NCI-H510A (cell line): ENCODE measurements at regions not wholly inside any gene's neighbourhood (a gene's known extent, or its start where the extent isn't known, plus 50 kb on each side); places are given as distances from the start of the nearest gene placed in this dataset.

Experiments used
- DNase-seq: peaks from one replicate; lab custom pipeline; 2025; lab: John Stamatoyannopoulos, UW

GRCh38 chr4:116872308-116872707, 213.1 kb downstream of the TRAM1L1 start:
- DNase-seq, result no peak

- DNase-seq, result no peak
Observed at GRCh38 chr4:116870686-116871085, 214.7 kb downstream of the TRAM1L1 start.

- DNase-seq, result no peak
Observed at GRCh38 chr4:116866106-116866505, 219.3 kb downstream of the TRAM1L1 start.

GRCh38 chr4:116862592-116862991, 222.8 kb downstream of the TRAM1L1 start:
- DNase-seq, result no peak

GRCh38 chr4:116860891-116861290, 224.5 kb downstream of the TRAM1L1 start:
- DNase-seq, result no peak

GRCh38 chr4:116849620-116850019, 235.8 kb downstream of the TRAM1L1 start:
- no peak for DNase-seq

- DNase-seq, result no peak
Observed at GRCh38 chr4:116847616-116848015, 237.8 kb downstream of the TRAM1L1 start.

GRCh38 chr4:116839826-116840225, 245.6 kb downstream of the TRAM1L1 start:
- DNase-seq, result no peak

GRCh38 chr4:116838609-116839008, 246.8 kb downstream of the TRAM1L1 start:
- DNase-seq, result no peak

GRCh38 chr4:116829187-116829586, 256.2 kb downstream of the TRAM1L1 start:
- DNase-seq, result no peak

GRCh38 chr4:116824172-116824571, 261.2 kb downstream of the TRAM1L1 start:
- DNase-seq, result no peak

- no peak for DNase-seq
Observed at GRCh38 chr4:116811730-116812129, 273.6 kb downstream of the TRAM1L1 start.

- DNase-seq, result no peak
Observed at GRCh38 chr4:116796022-116796421, 289.4 kb downstream of the TRAM1L1 start.

- no peak for DNase-seq
Observed at GRCh38 chr4:116788723-116789122, 296.7 kb downstream of the TRAM1L1 start.

GRCh38 chr4:116755051-116755450, 330.3 kb downstream of the TRAM1L1 start:
- no peak for DNase-seq

- DNase-seq, result no peak
Observed at GRCh38 chr4:116752027-116752426, 333.3 kb downstream of the TRAM1L1 start.

GRCh38 chr4:116736756-116737155, 348.6 kb downstream of the TRAM1L1 start:
- DNase-seq, result no peak

- no peak for DNase-seq
Observed at GRCh38 chr4:116734178-116734577, 351.2 kb downstream of the TRAM1L1 start.

- DNase-seq, result no peak
Observed at GRCh38 chr4:116733370-116733769, 352.0 kb downstream of the TRAM1L1 start.

GRCh38 chr4:116726523-116726922, 358.9 kb downstream of the TRAM1L1 start:
- no peak for DNase-seq

- DNase-seq, result no peak
Observed at GRCh38 chr4:116724249-116724648, 361.1 kb downstream of the TRAM1L1 start.

- no peak for DNase-seq
Observed at GRCh38 chr4:116705466-116705865, 379.9 kb downstream of the TRAM1L1 start.

GRCh38 chr4:116702949-116703348, 382.4 kb downstream of the TRAM1L1 start:
- DNase-seq, result no peak

GRCh38 chr4:116688536-116688935, 396.8 kb downstream of the TRAM1L1 start:
- no peak for DNase-seq

- no peak for DNase-seq
Observed at GRCh38 chr4:116668190-116668589, 417.2 kb downstream of the TRAM1L1 start.
